ENCODE measurements at regions not wholly inside any gene's neighbourhood (a gene's known extent, or its start where the extent isn't known, plus 50 kb on each side); places are given as distances from the start of the nearest gene placed in this dataset.

DNA sequence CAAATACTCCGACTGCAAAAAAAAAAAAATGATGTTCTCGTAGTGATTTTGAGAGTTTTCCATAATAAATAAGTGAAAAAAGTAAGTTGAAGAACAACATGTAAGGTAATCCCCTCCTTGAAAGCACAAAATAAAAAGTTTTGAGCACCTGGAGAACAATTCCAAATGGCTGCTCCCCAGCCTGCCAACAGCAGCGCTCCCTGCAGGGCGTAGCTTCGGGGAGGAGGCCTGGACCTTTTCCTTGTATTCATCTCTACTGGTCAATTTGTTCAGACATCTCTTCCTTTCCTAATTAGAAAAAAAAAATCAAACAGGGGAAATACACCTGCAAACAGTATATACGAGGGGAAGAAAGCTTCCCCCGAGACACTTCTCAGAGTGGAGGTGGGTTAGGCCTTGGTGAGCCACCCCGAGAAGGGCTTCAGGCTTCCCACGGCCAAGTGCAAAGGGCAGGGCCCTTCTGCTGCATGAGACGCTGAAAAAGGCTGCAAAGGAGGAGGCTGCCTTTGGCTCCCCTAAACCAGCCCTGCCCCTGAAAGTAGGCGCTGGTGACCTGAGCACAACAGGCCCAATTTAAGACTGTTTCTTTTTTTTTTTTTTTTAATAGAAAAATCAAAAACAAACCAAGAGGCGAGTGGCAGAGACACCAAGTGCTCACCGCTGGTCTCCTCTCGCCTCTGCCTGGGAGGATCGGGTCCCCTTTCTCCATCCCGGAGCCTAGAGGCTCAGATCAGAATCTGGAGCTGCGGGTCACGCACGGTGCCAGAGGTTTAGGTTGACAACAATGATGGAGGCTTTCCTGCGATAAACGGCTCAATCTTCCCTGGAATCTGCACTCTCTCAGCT, 193.1 kb upstream of the FOXF1 start:
- Histone ChIP-seq H2AFZ (ENCODE audit: low read depth, low read length) (no peak overlapping the region), H3K36me3 (ENCODE audit: control insufficient read depth in 2 of 2, extremely low read depth in 1 of 2, insufficient read depth in 2 of 2, low read length in 2 of 2) (no peaks in the 10 kb centered on the region), H3K27ac (ENCODE audit: insufficient read depth, low read depth, low read length) (no peak overlapping the region), H3K9me3 (replicated peaks; ENCODE audit: control insufficient read depth, insufficient read depth, low read length) (no peaks in the 10 kb centered on the region), H3K4me2 (ENCODE audit: insufficient read depth, low read length) (no peak overlapping the region), H3K27me3 (ENCODE audit: control insufficient read depth in 2 of 2, insufficient read depth in 2 of 2, low read length in 2 of 2) (peaks cover 0 to 7% of the 10 kb centered on the region in 2 experiments), H3K9me1 (replicated peaks; ENCODE audit: control insufficient read depth, extremely low read depth, insufficient read depth, low read length) (no peaks in the 10 kb centered on the region), H3K4me1 (ENCODE audit: control insufficient read depth, extremely low read depth, insufficient read depth, low read length) (no peaks in the 10 kb centered on the region), H4K20me1 (replicated peaks; ENCODE audit: control insufficient read depth, extremely low read depth, insufficient read depth, low read length) (no peaks in the 10 kb centered on the region), H3K4me3 (replicated peaks in 1 of 3; ENCODE audit: insufficient read depth in 1 of 3, low read depth in 1 of 3, low read length in 3 of 3) (no peak overlapping the region), H3K79me2 (ENCODE audit: control insufficient read depth, insufficient read depth, low read length) (no peaks in the 10 kb centered on the region), H3K9ac (replicated peaks; ENCODE audit: extremely low read depth, insufficient read depth, low read length) (no peak overlapping the region)
- BruUV-seq (replicated peaks) = no TSS peak
- no peak for TF ChIP-seq JUN (IDR thresholded peaks at IDR 0.05; ENCODE audit: borderline replicate concordance, insufficient read depth, insufficient read length, low read depth)
- TF ChIP-seq POLR2A (IDR thresholded peaks at IDR 0.05; ENCODE audit: low read depth, low read length) = no peak
- intact Hi-C loops (cut with micrococcal nuclease) (no loop called here), dilution Hi-C loops (cut with MboI; ENCODE audit: extremely low pct_ligation_motif_present, low sequenced_read_pairs) (no loop called here)
- ChIA-PET CTCF (interaction anchor here (1.1 kb wide), 1 partner anchor 64 kb away, joined by 4 read pairs; no protein-coding TSS in a partner anchor), POLR2A (no interaction called here)
- no peak for FAIRE-seq
- no peak for DNase-seq (ENCODE audit: low read depth, low spot score)

DNA sequence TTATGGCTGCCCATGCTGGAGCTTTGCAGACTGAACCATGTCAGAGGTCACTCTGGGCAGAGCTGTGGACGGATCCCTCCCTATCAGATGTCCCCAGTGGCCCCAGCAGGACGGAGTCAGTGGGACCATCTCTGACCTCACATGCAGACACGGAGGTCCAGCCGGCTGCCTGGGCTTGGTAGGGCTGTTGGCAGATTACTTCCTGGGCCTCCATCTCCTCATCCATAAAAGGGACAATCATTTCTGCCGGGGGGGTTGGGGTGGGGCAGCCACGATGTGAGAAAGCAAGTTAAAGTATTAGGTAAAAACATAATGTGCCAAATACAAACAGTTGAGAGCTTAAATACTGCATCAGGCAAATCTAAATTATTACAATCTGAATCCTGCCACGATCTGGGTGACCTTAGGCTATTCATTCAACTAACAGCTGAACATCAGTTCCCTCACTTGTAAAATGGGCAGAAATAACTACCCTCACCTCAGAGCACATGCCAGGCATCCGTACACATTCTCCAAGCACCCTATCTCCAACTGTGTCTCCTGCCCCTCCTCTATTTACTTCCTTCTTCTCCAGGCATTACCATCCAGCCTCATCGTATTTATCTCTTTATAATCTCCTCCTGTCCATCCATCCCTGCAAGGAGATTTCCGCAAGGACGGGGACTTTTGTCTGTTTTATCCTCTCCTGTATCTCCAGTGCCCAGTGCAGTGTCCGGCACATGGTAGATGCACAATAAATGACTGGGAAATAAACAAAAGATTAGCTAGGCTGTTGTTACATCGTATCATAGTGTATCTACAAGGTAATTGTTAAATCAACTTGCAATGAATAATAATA, 192.3 kb upstream of the FOXF1 start:
- intact Hi-C loops (cut with micrococcal nuclease) = no loop called here
- FAIRE-seq = no peak
- no TSS peak for BruUV-seq (replicated peaks)

More for the DNA sequence above, 192.3 kb upstream of the FOXF1 start:
- DNase-seq (ENCODE audit: low read depth, low spot score) = no peak
- H4K20me1 ChIP-seq (replicated peaks; ENCODE audit: control insufficient read depth, extremely low read depth, insufficient read depth, low read length) = no peaks in the 10 kb centered on the region
- ChIA-PET CTCF (interaction anchor here (1.1 kb wide), 1 partner anchor 65 kb away, joined by 4 read pairs; no protein-coding TSS in a partner anchor), POLR2A (no interaction called here)
- no peak overlapping the region for H3K27ac ChIP-seq (ENCODE audit: insufficient read depth, low read depth, low read length)
- TF ChIP-seq POLR2A (IDR thresholded peaks at IDR 0.05; ENCODE audit: low read depth, low read length) (no peak), EZH2 (IDR thresholded peaks at IDR 0.05; ENCODE audit: borderline replicate concordance, low read depth, low read length, severe bottlenecking) (no peak), MYC (IDR thresholded peaks at IDR 0.05; ENCODE audit: low read depth, low read length) (no peak), FOS (IDR thresholded peaks at IDR 0.05; ENCODE audit: borderline replicate concordance, insufficient read depth, low read length) (no peak)
- H3K36me3 ChIP-seq (ENCODE audit: control insufficient read depth in 2 of 2, extremely low read depth in 1 of 2, insufficient read depth in 2 of 2, low read length in 2 of 2) = no peaks in the 10 kb centered on the region
- no peaks in the 10 kb centered on the region for H3K9me3 ChIP-seq (replicated peaks; ENCODE audit: control insufficient read depth, insufficient read depth, low read length)
- no peak overlapping the region for H2AFZ ChIP-seq (ENCODE audit: low read depth, low read length)
- peaks cover 0 to 7% of the 10 kb centered on the region in 2 experiments for H3K27me3 ChIP-seq (ENCODE audit: control insufficient read depth in 2 of 2, insufficient read depth in 2 of 2, low read length in 2 of 2)
- no peaks in the 10 kb centered on the region for H3K79me2 ChIP-seq (ENCODE audit: control insufficient read depth, insufficient read depth, low read length)
- dilution Hi-C loops (cut with MboI; ENCODE audit: extremely low pct_ligation_motif_present, low sequenced_read_pairs) = no loop called here
- no peaks in the 10 kb centered on the region for H3K4me1 ChIP-seq (ENCODE audit: control insufficient read depth, extremely low read depth, insufficient read depth, low read length)
- no peak overlapping the region for H3K9ac ChIP-seq (replicated peaks; ENCODE audit: extremely low read depth, insufficient read depth, low read length)
- H3K4me2 ChIP-seq (ENCODE audit: insufficient read depth, low read length) = no peak overlapping the region
- no peaks in the 10 kb centered on the region for H3K9me1 ChIP-seq (replicated peaks; ENCODE audit: control insufficient read depth, extremely low read depth, insufficient read depth, low read length)
- H3K4me3 ChIP-seq (replicated peaks in 1 of 3; ENCODE audit: insufficient read depth in 1 of 3, low read depth in 1 of 3, low read length in 3 of 3) = no peak overlapping the region

Data from endothelial cell of umbilical vein (primary cell).